Common myeloid progenitor, CD34-positive (primary cell): ENCODE measurements at regions not wholly inside any gene's neighbourhood (a gene's known extent, or its start where the extent isn't known, plus 50 kb on each side); places are given as distances from the start of the nearest gene placed in this dataset.
A peak's percentile ranks its signal among the peaks of the same experiment; 100 is the strongest.

ENCODE experiments used
- CTCF ChIA-PET: fragments of 350-600 bp; sonication (Branson Sonifier 250); formaldehyde crosslinking; loops from one replicate; lab custom pipeline; 2021; ENCODE audit warnings: antibody characterized with exemption; lab: Charles Lee
- POLR2A ChIA-PET: fragments of 350-600 bp; sonication (Branson Sonifier 250); formaldehyde crosslinking; loops from one replicate; lab custom pipeline; 2021; ENCODE audit warnings: antibody characterized with exemption; lab: Charles Lee
- DNase-seq, 3 donors: peaks; one replicate each; pipeline versions ENCODE4 v3.0.0 to v3.0.0-alpha.2; 2013
- H3K27ac ChIP-seq, 2 experiments: 1 replicate in 1 of 2; 2 replicates in 1 of 2; pipeline ENCODE4 v1.7.0; 2013; ENCODE audit warnings: inconsistent platforms in 2 of 2, low read length in 2 of 2, mild to moderate bottlenecking in 2 of 2, low read depth in 1 of 2, moderate library complexity in 1 of 2; ENCODE audit not compliant: severe bottlenecking in 2 of 2, insufficient read depth in 1 of 2, poor library complexity in 1 of 2
- H3K27me3 ChIP-seq, 5 experiments: replicated peaks in 2 of 5; 1 replicate in 3 of 5; 2 replicates in 2 of 5; pipeline versions ENCODE4 v1.6.1 to v1.7.0; 2013; ENCODE audit warnings: low read length in 4 of 5, mild to moderate bottlenecking in 2 of 5, moderate library complexity in 2 of 5, inconsistent platforms in 1 of 5; ENCODE audit not compliant: insufficient read depth in 5 of 5, control insufficient read depth in 4 of 5
- H3K36me3 ChIP-seq, 4 experiments: 1 replicate in 2 of 4; 2 replicates in 2 of 4; pipeline versions ENCODE4 v1.6.1 to v1.7.0; 2013; ENCODE audit warnings: low read length in 3 of 4, control low read depth in 1 of 4, mild to moderate bottlenecking in 1 of 4; ENCODE audit not compliant: control insufficient read depth in 4 of 4, insufficient read depth in 4 of 4
- H3K4me1 ChIP-seq, 4 experiments: 1 replicate in 3 of 4; 2 replicates in 1 of 4; pipeline versions ENCODE4 v1.6.1 to v1.7.1; 2013; ENCODE audit warnings: low read length in 3 of 4, mild to moderate bottlenecking in 3 of 4, control low read depth in 1 of 4, inconsistent platforms in 1 of 4, moderate library complexity in 1 of 4; ENCODE audit not compliant: control insufficient read depth in 4 of 4, insufficient read depth in 4 of 4; ENCODE audit errors: control extremely low read depth in 1 of 4
- H3K4me3 ChIP-seq, 7 experiments: 1 replicate in 4 of 7; 2 replicates in 3 of 7; pipeline versions ENCODE4 v1.5.1 to v1.7.0; 2013; ENCODE audit warnings: mild to moderate bottlenecking in 7 of 7, low read length in 6 of 7, moderate library complexity in 6 of 7, inconsistent platforms in 2 of 7, low read depth in 2 of 7, control low read depth in 1 of 7; ENCODE audit not compliant: insufficient read depth in 4 of 7, control insufficient read depth in 1 of 7; ENCODE audit errors: extremely low read depth in 1 of 7
- H3K9me3 ChIP-seq, 5 experiments: 1 replicate in 4 of 5; 2 replicates in 1 of 5; pipeline versions ENCODE4 v1.6.1 to v1.7.1; 2013; ENCODE audit warnings: low read length in 4 of 5, mild to moderate bottlenecking in 2 of 5, inconsistent platforms in 1 of 5, low read depth in 1 of 5, moderate library complexity in 1 of 5; ENCODE audit not compliant: control insufficient read depth in 4 of 5, insufficient read depth in 2 of 5; ENCODE audit errors: control extremely low read depth in 1 of 5
- WGBS: methylation state at CpG from one replicate; pipeline ENCODE4 v1.1.5; 2013; ENCODE audit not compliant: insufficient coverage; 5-methylcytosine and 5-hydroxymethylcytosine counted together

- Histone ChIP-seq H3K9me3 (no peaks in the 10 kb centered on the region), H3K27me3 (no peaks in the 10 kb centered on the region), H3K27ac (no peak overlapping the region), H3K4me3 (no peak overlapping the region), H3K4me1 (peaks cover 9 to 21% (median 13%) of the 10 kb centered on the region in 4 experiments), H3K36me3 (no peaks in the 10 kb centered on the region)
- POLR2A ChIA-PET, result no interaction called here
- no peak for DNase-seq
- CTCF ChIA-PET, result no interaction called here
- 97% methylated on average over 8 of the region's 11 CpGs for WGBS
Observed at GRCh38 chr12:11592484-11592883, 57.0 kb upstream of the ETV6 start.

- CTCF ChIA-PET, result interaction anchor here (1.1 kb wide), 1 partner anchor 444 kb away, joined by 3 read pairs; no protein-coding TSS in a partner anchor
Observed at GRCh38 chr12:11593013-11593412, 56.5 kb upstream of the ETV6 start.

GRCh38 chr12:11595080-11595479, 54.4 kb upstream of the ETV6 start:
- H3K4me1 ChIP-seq, result peaks cover 9 to 21% (median 13%) of the 10 kb centered on the region in 4 experiments
- POLR2A ChIA-PET, result interaction anchor here (0.6 kb wide), 1 partner anchor 566 kb away, joined by 6 read pairs; no protein-coding TSS in a partner anchor

More at GRCh38 chr12:11593013-11593412, 56.5 kb upstream of the ETV6 start:
- H3K36me3 ChIP-seq, result no peaks in the 10 kb centered on the region
- H3K4me3 ChIP-seq, result no peak overlapping the region
- WGBS, result 100% methylated on average over 1 of the region's 1 CpG
- peaks cover 9 to 21% (median 13%) of the 10 kb centered on the region in 4 experiments for H3K4me1 ChIP-seq
- no peaks in the 10 kb centered on the region for H3K9me3 ChIP-seq
- H3K27ac ChIP-seq, result no peak overlapping the region
- no peaks in the 10 kb centered on the region for H3K27me3 ChIP-seq
- DNase-seq, result no peak
- POLR2A ChIA-PET, result no interaction called here

GRCh38 chr12:11596141-11596540, 53.3 kb upstream of the ETV6 start:
- no peaks in the 10 kb centered on the region for H3K36me3 ChIP-seq
- CTCF ChIA-PET, result no interaction called here
- POLR2A ChIA-PET, result no interaction called here
- no peaks in the 10 kb centered on the region for H3K9me3 ChIP-seq
- WGBS, result no CpG with 5 or more reads among the region's 1 CpG
- DNase-seq, result peak in 2 of 3 donors; percentile 38 to 54
- peaks cover 11 to 23% (median 15%) of the 10 kb centered on the region in 4 experiments for H3K4me1 ChIP-seq
- H3K27me3 ChIP-seq, result no peaks in the 10 kb centered on the region
- no peak overlapping the region for H3K4me3 ChIP-seq
- no peak overlapping the region for H3K27ac ChIP-seq

More at GRCh38 chr12:11595080-11595479, 54.4 kb upstream of the ETV6 start:
- no peaks in the 10 kb centered on the region for H3K36me3 ChIP-seq
- no peaks in the 10 kb centered on the region for H3K9me3 ChIP-seq
- 11% methylated on average over 3 of the region's 3 CpGs for WGBS
- no peak overlapping the region for H3K27ac ChIP-seq
- CTCF ChIA-PET, result interaction anchor here (0.6 to 1.7 kb wide), 7 partner anchors 9 to 1114 kb away, joined by 3 to 11 read pairs (median 3); no protein-coding TSS in a partner anchor
- no peaks in the 10 kb centered on the region for H3K27me3 ChIP-seq
- peak overlapping the region in 1 of 7 experiments; percentile 6 for H3K4me3 ChIP-seq
- DNase-seq, result peak; percentile 27 to 83 (median 73)

- 98% methylated on average over 7 of the region's 7 CpGs for WGBS
- no peaks in the 10 kb centered on the region for H3K27me3 ChIP-seq
- DNase-seq, result no peak
- CTCF ChIA-PET, result interaction anchor here (0.6 kb wide), 1 partner anchor 40 kb away, joined by 4 read pairs; no protein-coding TSS in a partner anchor
- no peaks in the 10 kb centered on the region for H3K9me3 ChIP-seq
- H3K27ac ChIP-seq, result no peak overlapping the region
- POLR2A ChIA-PET, result no interaction called here
- no peak overlapping the region for H3K4me3 ChIP-seq
- no peaks in the 10 kb centered on the region for H3K36me3 ChIP-seq
- H3K4me1 ChIP-seq, result peaks cover 14 to 37% (median 26%) of the 10 kb centered on the region in 4 experiments
Observed at GRCh38 chr12:11598900-11599299, 50.6 kb upstream of the ETV6 start.
